BLaER1 (cell line): ENCODE measurements at regions not wholly inside any gene's neighbourhood (a gene's known extent, or its start where the extent isn't known, plus 50 kb on each side); places are given as distances from the start of the nearest gene placed in this dataset.
A peak's percentile ranks its signal among the peaks of the same experiment; 100 is the strongest.
"Not testable (repeated sequence)": the region's sequence is repeated elsewhere in the genome, so short reads cannot be mapped to it uniquely, and the experiment has no call there.

Experiments used
- H3K27ac ChIP-seq: shearing (Covaris generic); formaldehyde crosslinking; 2 replicates; pipeline ENCODE4 v1.8.1; 2022
- H3K27me3 ChIP-seq: shearing (Covaris generic); formaldehyde crosslinking; 2 replicates; pipeline ENCODE4 v1.8.1; 2022
- H3K36me3 ChIP-seq: shearing (Covaris generic); formaldehyde crosslinking; 2 replicates; pipeline ENCODE4 v1.8.1; 2022
- H3K4me1 ChIP-seq: shearing (Covaris generic); formaldehyde crosslinking; 2 replicates; pipeline ENCODE4 v1.8.1; 2022
- H3K4me2 ChIP-seq: shearing (Covaris generic); formaldehyde crosslinking; 2 replicates; pipeline ENCODE4 v1.8.1; 2022
- H3K4me3 ChIP-seq: shearing (Covaris generic); formaldehyde crosslinking; 2 replicates; pipeline ENCODE4 v1.8.1; 2022
- H3K9ac ChIP-seq: shearing (Covaris generic); formaldehyde crosslinking; 2 replicates; pipeline ENCODE4 v1.8.1; 2022
- H3K9me3 ChIP-seq: shearing (Covaris generic); formaldehyde crosslinking; 2 replicates; pipeline ENCODE4 v1.8.1; 2022
- H4K20me1 ChIP-seq: shearing (Covaris generic); formaldehyde crosslinking; 2 replicates; pipeline ENCODE4 v1.8.1; 2022
- Cebpa-rat ChIP-seq: shearing (Covaris generic); IDR thresholded peaks from 2 replicates; pipeline ENCODE4 v1.8.1; 2022

GRCh38 chr3:18533039-18533438 lies 107.9 kb upstream of the SATB1 start:
- no peak overlapping the region for H3K27ac ChIP-seq
- H4K20me1 ChIP-seq = no peaks in the 10 kb centered on the region
- 0 out of 2 replicates have a peak, but pooled peaks cover 3% of the 10 kb centered on the region for H3K9me3 ChIP-seq
- no peak overlapping the region for H3K4me2 ChIP-seq
- peaks cover 45% of the 10 kb centered on the region for H3K4me1 ChIP-seq
- H3K27me3 ChIP-seq = no peaks in the 10 kb centered on the region
- no peak for TF ChIP-seq Cebpa-rat
- H3K4me3 ChIP-seq = no peak overlapping the region
- H3K9ac ChIP-seq = no peak overlapping the region
- H3K36me3 ChIP-seq = no peaks in the 10 kb centered on the region

- H3K9me3 ChIP-seq = 0 out of 2 replicates have a peak, but pooled peaks cover 3% of the 10 kb centered on the region
- peaks cover 51% of the 10 kb centered on the region for H3K4me1 ChIP-seq
- no peak for TF ChIP-seq Cebpa-rat
- H3K27ac ChIP-seq = 0 out of 2 replicates have a peak overlapping the region, but pooled peaks have one; percentile 0
- no peak overlapping the region for H3K9ac ChIP-seq
- no peaks in the 10 kb centered on the region for H3K27me3 ChIP-seq
- H3K36me3 ChIP-seq = no peaks in the 10 kb centered on the region
- H3K4me2 ChIP-seq = peak overlapping the region; percentile 53
- no peak overlapping the region for H3K4me3 ChIP-seq
- H4K20me1 ChIP-seq = no peaks in the 10 kb centered on the region
These were observed 106.5 kb upstream of the SATB1 start for GRCh38 chr3:18531662-18532061.

DNA sequence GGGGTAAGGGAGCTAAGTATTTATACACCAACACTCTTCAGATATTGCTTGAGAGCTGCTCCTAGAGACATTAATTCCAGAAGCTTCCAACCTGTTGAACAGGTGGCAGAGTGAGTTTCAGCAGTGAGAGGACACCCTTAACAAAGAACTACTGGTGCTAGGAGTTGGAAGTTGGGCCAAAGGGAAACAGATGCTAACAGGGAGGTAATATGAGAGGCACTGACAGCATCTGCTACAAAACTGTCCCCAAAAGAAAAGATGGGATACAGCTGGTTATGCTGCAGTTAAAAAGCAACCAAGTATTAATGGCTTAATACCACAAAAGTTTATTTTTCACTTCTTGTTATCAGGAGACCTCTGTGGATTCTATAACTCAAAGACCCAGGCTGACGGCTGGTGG lies 104.5 kb upstream of the SATB1 start:
- peaks cover 51% of the 10 kb centered on the region for H3K4me1 ChIP-seq
- TF ChIP-seq Cebpa-rat = no peak
- H3K36me3 ChIP-seq = 0 out of 2 replicates have a peak, but pooled peaks cover 8% of the 10 kb centered on the region
- no peak overlapping the region for H3K27ac ChIP-seq
- H3K4me3 ChIP-seq = no peak overlapping the region
- no peaks in the 10 kb centered on the region for H3K27me3 ChIP-seq
- H3K4me2 ChIP-seq = peak overlapping the region; percentile 6
- peaks cover 13% of the 10 kb centered on the region for H3K9me3 ChIP-seq
- no peaks in the 10 kb centered on the region for H4K20me1 ChIP-seq
- H3K9ac ChIP-seq = no peak overlapping the region

DNA sequence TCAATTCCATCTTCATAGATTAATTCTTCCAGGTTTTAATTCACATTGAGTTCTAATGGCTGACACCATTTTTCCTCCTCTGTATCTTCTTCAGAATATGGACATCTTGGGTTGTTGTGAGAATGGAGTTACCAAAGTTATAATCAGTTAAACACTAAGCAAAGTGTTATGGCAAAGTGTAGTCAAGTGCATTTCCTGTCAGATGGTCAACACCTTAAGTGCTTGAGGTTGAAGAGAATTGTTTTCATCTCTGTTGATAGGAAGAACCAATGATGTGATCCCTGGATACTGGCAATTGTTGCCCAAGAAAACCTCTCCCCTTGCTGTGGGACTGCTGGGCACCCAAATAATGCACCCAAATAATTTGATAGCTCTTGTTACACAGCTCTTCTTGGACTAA lies 102.6 kb upstream of the SATB1 start:
- Histone ChIP-seq H3K4me1 (peaks cover 45% of the 10 kb centered on the region), H3K4me3 (no peak overlapping the region), H3K27ac (no peak overlapping the region; the same call in 1 of the 2 replicates), H3K9ac (no peak overlapping the region), H3K27me3 (no peaks in the 10 kb centered on the region), H3K9me3 (peaks cover 13% of the 10 kb centered on the region), H3K36me3 (0 out of 2 replicates have a peak, but pooled peaks cover 8% of the 10 kb centered on the region), H3K4me2 (peak overlapping the region; percentile 46), H4K20me1 (no peaks in the 10 kb centered on the region)
- TF ChIP-seq Cebpa-rat = no peak

GRCh38 chr3:18526667-18527066 lies 101.5 kb upstream of the SATB1 start:
- Histone ChIP-seq H3K9me3 (peaks cover 13% of the 10 kb centered on the region), H4K20me1 (no peaks in the 10 kb centered on the region), H3K4me3 (no peak overlapping the region), H3K27me3 (no peaks in the 10 kb centered on the region), H3K4me1 (peaks cover 35% of the 10 kb centered on the region), H3K27ac (no peak overlapping the region), H3K4me2 (no peak overlapping the region), H3K36me3 (0 out of 2 replicates have a peak, but pooled peaks cover 8% of the 10 kb centered on the region), H3K9ac (no peak overlapping the region)
- TF ChIP-seq Cebpa-rat = no peak

DNA sequence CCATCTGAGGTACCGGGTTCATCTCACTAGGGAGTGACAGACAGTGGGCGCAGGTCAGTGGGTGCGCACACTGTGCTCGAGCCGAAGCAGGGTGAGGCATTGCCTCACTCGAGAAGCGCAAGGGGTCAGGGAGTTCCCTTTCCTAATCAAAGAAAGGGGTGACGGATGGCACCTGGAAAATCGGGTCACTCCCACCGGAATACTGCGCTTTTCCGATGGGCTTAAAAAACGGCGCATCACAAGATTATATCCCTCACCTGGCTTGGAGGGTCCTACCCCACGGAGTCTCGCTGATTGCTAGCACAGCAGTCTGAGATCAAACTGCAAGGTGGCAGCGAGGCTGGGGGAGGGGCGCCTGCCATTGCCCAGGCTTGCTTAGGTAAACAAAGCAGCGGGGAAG lies 91.0 kb upstream of the SATB1 start:
- H3K4me2 ChIP-seq, H3K9ac ChIP-seq: not testable (repeated sequence)

GRCh38 chr3:18513091-18513490 lies 88.0 kb upstream of the SATB1 start:
- no peaks in the 10 kb centered on the region for H3K27me3 ChIP-seq
- TF ChIP-seq Cebpa-rat = no peak
- peaks cover 18% of the 10 kb centered on the region for H3K4me1 ChIP-seq
- no peak overlapping the region for H3K27ac ChIP-seq
- no peaks in the 10 kb centered on the region for H4K20me1 ChIP-seq
- H3K36me3 ChIP-seq = no peaks in the 10 kb centered on the region
- H3K4me3 ChIP-seq = no peak overlapping the region
- H3K9me3 ChIP-seq = peaks cover 4% of the 10 kb centered on the region
- no peak overlapping the region for H3K4me2 ChIP-seq
- no peak overlapping the region for H3K9ac ChIP-seq

More for the DNA sequence above, 91.0 kb upstream of the SATB1 start:
- H3K4me1 ChIP-seq = peaks cover 13% of the 10 kb centered on the region
- H3K27ac ChIP-seq, H3K36me3 ChIP-seq, H4K20me1 ChIP-seq, H3K4me3 ChIP-seq, H3K27me3 ChIP-seq: not testable (repeated sequence)
- peaks cover 10% of the 10 kb centered on the region for H3K9me3 ChIP-seq

DNA sequence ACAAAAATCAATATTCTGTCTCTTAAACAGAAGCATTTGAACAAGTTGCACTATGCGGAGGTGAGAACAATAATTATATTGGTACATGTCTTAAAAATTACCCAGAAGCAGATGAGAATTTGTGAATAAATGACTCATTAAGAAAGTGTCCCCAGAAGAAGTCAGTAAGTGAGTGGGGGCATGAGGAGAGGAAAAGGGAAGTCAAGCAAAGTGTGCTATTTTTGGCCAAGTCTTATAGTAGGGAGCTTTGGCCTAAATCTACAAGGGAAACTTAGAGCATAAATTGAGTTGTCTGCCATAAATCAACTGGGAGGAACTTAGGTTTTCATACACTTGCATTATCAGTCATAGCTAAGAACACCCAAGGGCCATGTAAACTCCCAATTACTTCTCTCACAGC lies 86.9 kb upstream of the SATB1 start:
- H3K4me3 ChIP-seq = no peak overlapping the region
- no peak overlapping the region for H3K27ac ChIP-seq
- H3K9me3 ChIP-seq = peaks cover 4% of the 10 kb centered on the region
- H3K4me2 ChIP-seq = 0 out of 2 replicates have a peak overlapping the region, but pooled peaks have one; percentile 3
- no peak for TF ChIP-seq Cebpa-rat
- H3K36me3 ChIP-seq = no peaks in the 10 kb centered on the region
- H3K4me1 ChIP-seq = peaks cover 18% of the 10 kb centered on the region
- no peaks in the 10 kb centered on the region for H4K20me1 ChIP-seq
- no peak overlapping the region for H3K9ac ChIP-seq
- H3K27me3 ChIP-seq = no peaks in the 10 kb centered on the region

DNA sequence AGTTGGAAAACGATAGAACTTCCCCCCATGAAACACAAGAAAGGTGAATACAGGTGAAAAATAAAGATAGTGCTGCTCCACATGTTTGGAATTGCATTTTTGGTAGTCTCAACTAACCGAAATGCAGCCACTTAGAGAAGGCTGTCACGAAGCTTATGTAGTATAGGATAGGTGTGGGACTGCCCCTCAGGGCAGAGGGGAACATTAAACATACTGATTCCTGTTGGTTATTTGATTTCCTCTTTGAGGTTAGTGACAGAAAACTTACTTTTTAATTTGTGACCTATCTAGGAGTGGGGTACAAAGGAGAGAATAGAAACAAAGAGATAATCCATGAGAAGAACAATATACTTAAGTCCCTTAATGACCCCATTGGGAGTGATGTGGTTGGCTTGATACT lies 85.8 kb upstream of the SATB1 start:
- Histone ChIP-seq H3K27me3 (no peaks in the 10 kb centered on the region), H3K4me1 (peaks cover 18% of the 10 kb centered on the region), H3K4me2 (no peak overlapping the region), H3K9me3 (peaks cover 1% of the 10 kb centered on the region), H3K27ac (no peak overlapping the region), H3K4me3 (no peak overlapping the region), H3K36me3 (no peaks in the 10 kb centered on the region), H3K9ac (no peak overlapping the region), H4K20me1 (no peaks in the 10 kb centered on the region)
- no peak for TF ChIP-seq Cebpa-rat

- H3K4me3 ChIP-seq = no peak overlapping the region
- H3K9ac ChIP-seq = no peak overlapping the region
- H3K36me3 ChIP-seq = no peaks in the 10 kb centered on the region
- no peak overlapping the region for H3K27ac ChIP-seq
- no peaks in the 10 kb centered on the region for H4K20me1 ChIP-seq
- no peaks in the 10 kb centered on the region for H3K27me3 ChIP-seq
- TF ChIP-seq Cebpa-rat = no peak
- H3K4me2 ChIP-seq = no peak overlapping the region
- peaks cover 16% of the 10 kb centered on the region for H3K4me1 ChIP-seq
- no peaks in the 10 kb centered on the region for H3K9me3 ChIP-seq
These were observed 82.2 kb upstream of the SATB1 start for GRCh38 chr3:18507333-18507732.

- Histone ChIP-seq H3K9ac (no peak overlapping the region), H3K27ac (no peak overlapping the region), H3K4me2 (no peak overlapping the region), H4K20me1 (no peaks in the 10 kb centered on the region), H3K4me1 (no peaks in the 10 kb centered on the region), H3K4me3 (no peak overlapping the region), H3K9me3 (peaks cover 3% of the 10 kb centered on the region; the same call in 1 of the 2 replicates), H3K36me3 (no peaks in the 10 kb centered on the region), H3K27me3 (no peaks in the 10 kb centered on the region)
- TF ChIP-seq Cebpa-rat = no peak
These were observed 79.9 kb upstream of the SATB1 start for GRCh38 chr3:18505056-18505455.
